GM18858 (cell line): ENCODE measurements at regions not wholly inside any gene's neighbourhood (a gene's known extent, or its start where the extent isn't known, plus 50 kb on each side); places are given as distances from the start of the nearest gene placed in this dataset.

ENCODE experiments used
- ATAC-seq: cut with Tn5 transposase; IDR thresholded peaks from one replicate; pipeline ENCODE4 v1.9.1; 2021; ENCODE audit not compliant: unreplicated experiment

- ATAC-seq = no peak
Observed at GRCh38 chr5:2214910-2215590, 332.3 kb upstream of the IRX4 start.

GRCh38 chr5:2213121-2213730, 330.5 kb upstream of the IRX4 start:
- ATAC-seq = no peak

- ATAC-seq = no peak
Observed at GRCh38 chr5:2212481-2212880, 329.8 kb upstream of the IRX4 start.

- ATAC-seq = no peak
Observed at GRCh38 chr5:2208239-2208544, 325.5 kb upstream of the IRX4 start.

GRCh38 chr5:2207416-2208238, 324.9 kb upstream of the IRX4 start:
- ATAC-seq = no peak

- ATAC-seq = no peak
Observed at GRCh38 chr5:2207109-2207399, 324.3 kb upstream of the IRX4 start.

- ATAC-seq = no peak
Observed at GRCh38 chr5:2206293-2207108, 323.8 kb upstream of the IRX4 start.

- ATAC-seq = no peak
Observed at GRCh38 chr5:2205596-2206226, 323.0 kb upstream of the IRX4 start.

- no peak for ATAC-seq
Observed at GRCh38 chr5:2205185-2205585, 322.5 kb upstream of the IRX4 start.

GRCh38 chr5:2204366-2205184, 321.9 kb upstream of the IRX4 start:
- ATAC-seq = no peak

GRCh38 chr5:2203774-2204173, 321.0 kb upstream of the IRX4 start:
- ATAC-seq = no peak

- no peak for ATAC-seq
Observed at GRCh38 chr5:2201832-2202231, 319.1 kb upstream of the IRX4 start.

GRCh38 chr5:2201421-2201820, 318.7 kb upstream of the IRX4 start:
- no peak for ATAC-seq

GRCh38 chr5:2201011-2201410, 318.3 kb upstream of the IRX4 start:
- ATAC-seq = no peak

GRCh38 chr5:2200261-2200950, 317.7 kb upstream of the IRX4 start:
- no peak for ATAC-seq

GRCh38 chr5:2199697-2200096, 317.0 kb upstream of the IRX4 start:
- no peak for ATAC-seq

GRCh38 chr5:2196989-2197619, 314.4 kb upstream of the IRX4 start:
- no peak for ATAC-seq

GRCh38 chr5:2196416-2196815, 313.7 kb upstream of the IRX4 start:
- ATAC-seq = no peak

GRCh38 chr5:2194949-2195348, 312.2 kb upstream of the IRX4 start:
- no peak for ATAC-seq
